Sigmoid colon (tissue), 6 donors: ENCODE measurements at regions not wholly inside any gene's neighbourhood (a gene's known extent, or its start where the extent isn't known, plus 50 kb on each side); places are given as distances from the start of the nearest gene placed in this dataset.
"Not testable (repeated sequence)": the region's sequence is repeated elsewhere in the genome, so short reads cannot be mapped to it uniquely, and the experiment has no call there.

Source experiments
- DNase-seq: peaks from one replicate; pipeline ENCODE4 v3.0.0-alpha.2; 2019
- H3K27ac ChIP-seq, 4 donors: fragments of 200-600 bp; sonication (generic); one replicate each; pipeline ENCODE4 v1.5.1; 2016 to 2019; ENCODE audit warnings: mild to moderate bottlenecking in 1 of 4
- H3K27me3 ChIP-seq, 3 donors: fragments of 200-600 bp; sonication (generic); one replicate each; pipeline ENCODE4 v1.5.1; 2019; ENCODE audit warnings: mild to moderate bottlenecking in 1 of 3
- H3K36me3 ChIP-seq, 4 donors: fragments of 200-600 bp; sonication (generic); one replicate each; pipeline ENCODE4 v1.5.1; 2016 to 2019
- H3K4me1 ChIP-seq, 4 donors: fragments of 200-600 bp; sonication (generic); one replicate each; pipeline ENCODE4 v1.5.1; 2017 to 2019
- H3K4me3 ChIP-seq, 4 donors: fragments of 200-600 bp; sonication (generic); one replicate each; pipeline ENCODE4 v1.5.1; 2017 to 2019; ENCODE audit warnings: mild to moderate bottlenecking in 2 of 4, moderate library complexity in 1 of 4
- H3K9me3 ChIP-seq, 4 donors: fragments of 200-600 bp in 3 of 4; sonication (generic) in 3 of 4; one replicate each; pipeline versions ENCODE4 v1.5.1 to v1.6.1; 2013 to 2019
- EP300 ChIP-seq, 4 donors: sonication (generic); formaldehyde crosslinking; IDR thresholded peaks; one replicate each; pipeline ENCODE4 v1.6.1; 2017; ENCODE audit warnings: antibody characterized with exemption in 4 of 4
- POLR2A ChIP-seq, 2 donors: fragments of 450-650 bp; IDR thresholded peaks; one replicate each; pipeline ENCODE4 v1.6.1; 2016; ENCODE audit warnings: antibody characterized with exemption in 2 of 2, mild to moderate bottlenecking in 2 of 2, moderate library complexity in 2 of 2
- POLR2AphosphoS5 ChIP-seq, 4 donors: sonication (generic); formaldehyde crosslinking; IDR thresholded peaks; one replicate each; pipeline ENCODE4 v1.6.1; 2017; ENCODE audit warnings: antibody characterized with exemption in 4 of 4
- WGBS, 2 donors: extraction: QIAGEN DNeasy Blood & Tissue Kit; methylation state at CpG; one replicate each; pipeline ENCODE4 v1.1.7; 2013; 5-methylcytosine and 5-hydroxymethylcytosine counted together
- intact Hi-C: fragments of 100-400 bp; cut with DNase I; formaldehyde crosslinking; loops from one replicate; pipeline ENCODE4 v1.15.1; 2023
- TF ChIP-seq, protein P1 (sequence below), 4 experiments: fragments of 450-650 bp in 3 of 4; fragments of 200-600 bp in 1 of 4; IDR thresholded peaks; one replicate each; pipeline ENCODE4 v1.5.1; 2016 to 2019; ENCODE audit warnings: antibody characterized with exemption in 4 of 4, mild to moderate bottlenecking in 3 of 4, moderate library complexity in 2 of 4
- donor health status: healthy with polysubstance abuse.
- donor health status: healthy.

DNA sequence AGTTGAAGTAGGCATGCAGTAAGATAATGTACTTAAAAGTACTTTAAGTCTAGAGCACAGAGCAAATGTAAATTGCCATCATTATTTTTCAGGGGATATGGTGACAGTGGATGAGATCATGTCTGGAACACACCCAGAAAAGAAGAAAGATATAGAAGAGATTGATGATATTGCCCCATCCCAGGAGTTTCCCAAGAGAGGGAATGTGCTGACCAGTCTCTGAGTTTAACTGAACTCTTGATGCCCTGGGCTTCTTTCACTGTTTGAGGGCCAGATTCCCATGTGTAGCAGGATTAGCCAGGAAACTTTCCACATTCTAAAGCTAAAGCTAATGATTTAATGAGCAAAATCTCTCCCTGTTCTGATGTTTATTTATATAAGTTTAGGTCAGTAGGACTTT is 366.8 kb upstream of the UMPS start:
- Histone ChIP-seq H3K36me3 (no peaks in the 10 kb centered on the region), H3K27ac (no peak overlapping the region), H3K4me1 (no peaks in the 10 kb centered on the region), H3K27me3 (no peaks in the 10 kb centered on the region), H3K9me3 (no peaks in the 10 kb centered on the region), H3K4me3 (no peak overlapping the region)
- TF ChIP-seq POLR2A (IDR thresholded peaks at IDR 0.05) (no peak), POLR2AphosphoS5 (IDR thresholded peaks at IDR 0.05) (no peak), EP300 (IDR thresholded peaks at IDR 0.05) (no peak)
- TF ChIP-seq, protein P1, sequence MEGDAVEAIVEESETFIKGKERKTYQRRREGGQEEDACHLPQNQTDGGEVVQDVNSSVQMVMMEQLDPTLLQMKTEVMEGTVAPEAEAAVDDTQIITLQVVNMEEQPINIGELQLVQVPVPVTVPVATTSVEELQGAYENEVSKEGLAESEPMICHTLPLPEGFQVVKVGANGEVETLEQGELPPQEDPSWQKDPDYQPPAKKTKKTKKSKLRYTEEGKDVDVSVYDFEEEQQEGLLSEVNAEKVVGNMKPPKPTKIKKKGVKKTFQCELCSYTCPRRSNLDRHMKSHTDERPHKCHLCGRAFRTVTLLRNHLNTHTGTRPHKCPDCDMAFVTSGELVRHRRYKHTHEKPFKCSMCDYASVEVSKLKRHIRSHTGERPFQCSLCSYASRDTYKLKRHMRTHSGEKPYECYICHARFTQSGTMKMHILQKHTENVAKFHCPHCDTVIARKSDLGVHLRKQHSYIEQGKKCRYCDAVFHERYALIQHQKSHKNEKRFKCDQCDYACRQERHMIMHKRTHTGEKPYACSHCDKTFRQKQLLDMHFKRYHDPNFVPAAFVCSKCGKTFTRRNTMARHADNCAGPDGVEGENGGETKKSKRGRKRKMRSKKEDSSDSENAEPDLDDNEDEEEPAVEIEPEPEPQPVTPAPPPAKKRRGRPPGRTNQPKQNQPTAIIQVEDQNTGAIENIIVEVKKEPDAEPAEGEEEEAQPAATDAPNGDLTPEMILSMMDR (IDR thresholded peaks at IDR 0.05): no peak
- intact Hi-C loops: no loop called here
- no peak for DNase-seq

GRCh38 chr3:124364317-124365020 is 365.8 kb upstream of the UMPS start:
- Histone ChIP-seq H3K36me3 (no peaks in the 10 kb centered on the region), H3K27ac (no peak overlapping the region), H3K27me3 (no peaks in the 10 kb centered on the region), H3K4me3 (no peak overlapping the region), H3K9me3 (no peaks in the 10 kb centered on the region), H3K4me1 (no peaks in the 10 kb centered on the region)
- WGBS, 2 donors: 68 to 84% methylated on average over 2 of the region's 2 CpGs
- no peak for DNase-seq
- intact Hi-C loops: no loop called here
- TF ChIP-seq EP300 (IDR thresholded peaks at IDR 0.05) (no peak), POLR2AphosphoS5 (IDR thresholded peaks at IDR 0.05) (no peak), POLR2A (IDR thresholded peaks at IDR 0.05) (no peak)
- TF ChIP-seq, protein P1 (IDR thresholded peaks at IDR 0.05): no peak

DNA sequence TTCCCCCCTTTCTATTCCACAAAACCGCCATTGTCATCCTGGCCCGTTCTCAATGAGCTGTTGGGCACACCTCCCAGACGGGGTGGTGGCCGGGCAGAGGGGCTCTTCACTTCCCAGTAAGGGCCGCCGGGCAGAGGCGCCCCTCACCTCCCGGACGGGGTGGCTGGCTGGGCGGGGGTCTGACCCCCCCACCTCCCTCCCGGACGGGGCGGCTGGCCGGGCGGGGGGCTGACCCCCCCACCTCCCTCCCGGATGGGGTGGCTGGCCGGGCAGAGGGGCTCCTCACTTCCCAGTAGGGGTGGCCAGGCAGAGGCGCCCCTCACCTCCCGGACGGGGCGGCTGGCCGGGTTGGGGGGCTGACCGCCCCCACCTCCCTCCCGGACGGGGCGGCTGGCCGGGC is 363.6 kb upstream of the UMPS start:
- DNase-seq, H3K4me1 ChIP-seq, H3K27me3 ChIP-seq, H3K4me3 ChIP-seq, H3K36me3 ChIP-seq, intact Hi-C loops, H3K27ac ChIP-seq, H3K9me3 ChIP-seq: not testable (repeated sequence)
- WGBS, 2 donors: 96 to 98% methylated on average over 16 to 26 of the region's 27 CpGs

GRCh38 chr3:124372775-124373174 is 357.5 kb upstream of the UMPS start:
- no peak overlapping the region for H3K4me3 ChIP-seq
- intact Hi-C loops: no loop called here
- TF ChIP-seq EP300 (IDR thresholded peaks at IDR 0.05) (no peak), POLR2A (IDR thresholded peaks at IDR 0.05) (no peak), POLR2AphosphoS5 (IDR thresholded peaks at IDR 0.05) (no peak)
- TF ChIP-seq, protein P1 (IDR thresholded peaks at IDR 0.05): no peak
- H3K9me3 ChIP-seq: no peaks in the 10 kb centered on the region
- no peak overlapping the region for H3K27ac ChIP-seq
- no peaks in the 10 kb centered on the region for H3K27me3 ChIP-seq
- no peak for DNase-seq
- 86 to 92% methylated on average over 3 of the region's 3 CpGs for WGBS, 2 donors
- H3K4me1 ChIP-seq: no peaks in the 10 kb centered on the region
- H3K36me3 ChIP-seq: no peaks in the 10 kb centered on the region

GRCh38 chr3:124373524-124373923 is 356.7 kb upstream of the UMPS start:
- Histone ChIP-seq H3K4me1 (no peaks in the 10 kb centered on the region), H3K27me3 (no peaks in the 10 kb centered on the region), H3K27ac (no peak overlapping the region), H3K36me3 (no peaks in the 10 kb centered on the region), H3K4me3 (no peak overlapping the region), H3K9me3 (no peaks in the 10 kb centered on the region)
- intact Hi-C loops: no loop called here
- no peak for DNase-seq
- WGBS, 2 donors: 84 to 88% methylated on average over 2 of the region's 2 CpGs
- no peak for TF ChIP-seq POLR2A (IDR thresholded peaks at IDR 0.05)
- TF ChIP-seq POLR2AphosphoS5 (IDR thresholded peaks at IDR 0.05): no peak

- WGBS, 2 donors: 75 to 82% methylated on average over 3 of the region's 3 CpGs
- Histone ChIP-seq H3K9me3 (no peaks in the 10 kb centered on the region), H3K27me3 (no peaks in the 10 kb centered on the region), H3K4me3 (no peak overlapping the region), H3K27ac (no peak overlapping the region), H3K36me3 (no peaks in the 10 kb centered on the region), H3K4me1 (no peaks in the 10 kb centered on the region)
- intact Hi-C loops: no loop called here
- TF ChIP-seq, protein P1 (IDR thresholded peaks at IDR 0.05): no peak
- no peak for TF ChIP-seq POLR2A (IDR thresholded peaks at IDR 0.05)
- TF ChIP-seq EP300 (IDR thresholded peaks at IDR 0.05): no peak
- TF ChIP-seq POLR2AphosphoS5 (IDR thresholded peaks at IDR 0.05): no peak
- no peak for DNase-seq
These were observed 355.7 kb upstream of the UMPS start for GRCh38 chr3:124374583-124374982.
